ENCODE measurements at regions not wholly inside any gene's neighbourhood (a gene's known extent, or its start where the extent isn't known, plus 50 kb on each side); places are given as distances from the start of the nearest gene placed in this dataset.

DNA sequence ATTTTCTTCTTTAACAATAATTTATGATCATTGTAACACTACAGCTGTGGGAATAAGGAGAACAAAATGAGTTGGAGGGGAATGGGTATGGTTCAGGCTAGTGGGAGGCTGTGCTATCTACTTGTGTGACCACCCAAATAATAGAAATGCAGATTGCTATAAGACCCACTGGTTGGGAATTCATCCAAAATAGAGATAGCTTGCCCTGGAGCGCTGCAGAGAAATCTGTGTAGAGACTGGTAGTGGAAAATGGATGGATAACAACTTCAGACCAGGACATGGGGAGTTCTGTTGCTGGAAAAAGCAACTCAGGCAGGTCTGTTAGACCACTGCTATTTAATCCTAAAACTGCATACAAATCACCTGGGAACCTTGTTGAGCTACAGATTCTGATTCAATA, 137.1 kb upstream of the MKLN1 start:
- H3K4me3 ChIP-seq: no peak overlapping the region
- no peaks in the 10 kb centered on the region for H3K36me3 ChIP-seq (ENCODE audit: control insufficient read depth in 4 of 4, insufficient read depth in 4 of 4, low read length in 4 of 4)
- no peak overlapping the region for H3K27ac ChIP-seq (ENCODE audit: low read depth in 1 of 2, low read length in 1 of 2)
- no peak for DNase-seq
- no peak for ATAC-seq (ENCODE audit: insufficient read depth, low FRiP score)
- WGBS, 2 donors: 55 to 87% methylated on average over 1 of the region's 1 CpG
- H3K27me3 ChIP-seq (ENCODE audit: control insufficient read depth in 3 of 3, insufficient read depth in 3 of 3, low read length in 2 of 3): peaks cover 0 to 4% (median 2%) of the 10 kb centered on the region in 3 donors
- TF ChIP-seq, protein P1, sequence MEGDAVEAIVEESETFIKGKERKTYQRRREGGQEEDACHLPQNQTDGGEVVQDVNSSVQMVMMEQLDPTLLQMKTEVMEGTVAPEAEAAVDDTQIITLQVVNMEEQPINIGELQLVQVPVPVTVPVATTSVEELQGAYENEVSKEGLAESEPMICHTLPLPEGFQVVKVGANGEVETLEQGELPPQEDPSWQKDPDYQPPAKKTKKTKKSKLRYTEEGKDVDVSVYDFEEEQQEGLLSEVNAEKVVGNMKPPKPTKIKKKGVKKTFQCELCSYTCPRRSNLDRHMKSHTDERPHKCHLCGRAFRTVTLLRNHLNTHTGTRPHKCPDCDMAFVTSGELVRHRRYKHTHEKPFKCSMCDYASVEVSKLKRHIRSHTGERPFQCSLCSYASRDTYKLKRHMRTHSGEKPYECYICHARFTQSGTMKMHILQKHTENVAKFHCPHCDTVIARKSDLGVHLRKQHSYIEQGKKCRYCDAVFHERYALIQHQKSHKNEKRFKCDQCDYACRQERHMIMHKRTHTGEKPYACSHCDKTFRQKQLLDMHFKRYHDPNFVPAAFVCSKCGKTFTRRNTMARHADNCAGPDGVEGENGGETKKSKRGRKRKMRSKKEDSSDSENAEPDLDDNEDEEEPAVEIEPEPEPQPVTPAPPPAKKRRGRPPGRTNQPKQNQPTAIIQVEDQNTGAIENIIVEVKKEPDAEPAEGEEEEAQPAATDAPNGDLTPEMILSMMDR (IDR thresholded peaks at IDR 0.05; ENCODE audit: control extremely low read depth, extremely low read depth): no peak
- no peak overlapping the region for H3K9ac ChIP-seq (ENCODE audit: insufficient read depth in 1 of 2, low read length in 2 of 2)
- peaks cover 0 to 2% (median 0%) of the 10 kb centered on the region in 5 donors for H3K4me1 ChIP-seq (ENCODE audit: control insufficient read depth in 5 of 5, insufficient read depth in 5 of 5, low read length in 5 of 5)
- no peaks in the 10 kb centered on the region for H3K9me3 ChIP-seq (ENCODE audit: control insufficient read depth in 4 of 4, insufficient read depth in 3 of 4, low read length in 3 of 4)

DNA sequence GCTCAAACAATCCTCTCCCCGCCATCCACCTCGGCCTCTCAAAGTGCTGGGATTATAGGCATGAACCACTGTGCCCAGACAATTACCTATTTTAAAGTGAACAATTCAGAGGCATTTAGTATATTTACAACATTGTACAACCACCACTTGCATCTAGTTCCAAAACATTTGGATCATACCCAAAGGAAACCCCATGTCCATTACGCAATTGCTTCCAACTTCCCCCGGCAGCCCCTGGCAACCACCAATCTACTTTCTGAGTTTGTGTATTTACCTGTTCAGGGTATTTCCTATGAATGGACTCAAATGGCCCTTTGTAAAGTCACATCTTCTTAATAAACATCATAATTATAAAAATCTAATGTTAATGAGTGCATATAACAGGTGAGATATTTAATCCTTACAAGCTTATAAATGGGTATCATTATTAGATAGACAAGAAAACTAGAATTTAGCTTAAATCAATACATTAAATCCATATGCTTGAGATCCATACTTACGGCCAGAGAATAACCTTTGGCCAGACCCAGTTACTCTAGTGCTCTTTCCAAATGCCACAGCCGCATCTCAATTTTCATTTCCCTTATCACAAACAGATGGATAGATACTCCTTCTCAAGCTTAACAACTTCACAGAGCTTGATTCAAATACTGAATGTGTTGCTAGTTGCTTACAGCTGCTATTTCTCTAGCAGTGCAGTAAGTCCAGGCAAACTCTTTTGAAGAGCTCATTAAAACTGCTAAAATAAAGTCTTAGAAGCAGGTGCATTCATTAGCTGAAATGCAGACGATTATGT, 133.4 kb upstream of the MKLN1 start:
- Histone ChIP-seq H3K4me1 (ENCODE audit: control insufficient read depth in 5 of 5, insufficient read depth in 5 of 5, low read length in 5 of 5) (no peaks in the 10 kb centered on the region), H3K4me3 (no peak overlapping the region), H3K36me3 (ENCODE audit: control insufficient read depth in 4 of 4, insufficient read depth in 4 of 4, low read length in 4 of 4) (no peaks in the 10 kb centered on the region), H3K9me3 (ENCODE audit: control insufficient read depth in 4 of 4, insufficient read depth in 3 of 4, low read length in 3 of 4) (no peaks in the 10 kb centered on the region), H3K27ac (ENCODE audit: low read depth in 1 of 2, low read length in 1 of 2) (no peak overlapping the region), H3K9ac (ENCODE audit: insufficient read depth in 1 of 2, low read length in 2 of 2) (no peak overlapping the region), H3K27me3 (ENCODE audit: control insufficient read depth in 3 of 3, insufficient read depth in 3 of 3, low read length in 2 of 3) (peaks cover 0 to 4% (median 2%) of the 10 kb centered on the region in 3 donors)
- peak in 1 of 3 donors; percentile 9 for DNase-seq
- TF ChIP-seq, protein P1 (IDR thresholded peaks at IDR 0.05; ENCODE audit: control extremely low read depth, extremely low read depth): no peak
- 61 to 71% methylated on average over 7 of the region's 7 CpGs for WGBS, 2 donors
- no peak for ATAC-seq (ENCODE audit: insufficient read depth, low FRiP score)

DNA sequence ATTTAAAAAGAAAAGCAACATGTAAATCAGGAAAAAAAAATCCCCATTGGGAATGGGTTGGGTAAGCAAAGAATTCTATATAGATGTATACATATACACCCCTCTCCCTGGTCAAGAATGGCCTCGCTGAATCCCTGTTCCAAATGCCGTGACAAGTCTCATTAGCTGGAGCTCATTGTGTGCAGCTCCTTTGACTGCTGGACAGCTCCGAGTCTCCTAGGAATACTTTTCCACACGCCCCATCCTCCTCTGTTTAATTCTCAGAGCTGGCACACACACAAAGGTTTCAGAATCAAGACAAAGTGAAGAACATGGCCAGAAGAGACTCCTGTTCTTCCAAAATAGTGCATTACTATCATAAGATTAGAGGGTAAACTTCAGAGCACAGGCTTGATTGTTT, 130.9 kb upstream of the MKLN1 start:
- TF ChIP-seq, protein P1 (IDR thresholded peaks at IDR 0.05; ENCODE audit: control extremely low read depth, extremely low read depth): no peak
- H3K36me3 ChIP-seq (ENCODE audit: control insufficient read depth in 4 of 4, insufficient read depth in 4 of 4, low read length in 4 of 4): no peaks in the 10 kb centered on the region
- H3K27ac ChIP-seq (ENCODE audit: low read depth in 1 of 2, low read length in 1 of 2): no peak overlapping the region
- WGBS, 2 donors: 36 to 67% methylated on average over 4 of the region's 4 CpGs
- ATAC-seq (ENCODE audit: insufficient read depth, low FRiP score) (no peak), DNase-seq (peak; percentile 19 to 61 (median 30))
- H3K9me3 ChIP-seq (ENCODE audit: control insufficient read depth in 4 of 4, insufficient read depth in 3 of 4, low read length in 3 of 4): no peaks in the 10 kb centered on the region
- no peak overlapping the region for H3K4me3 ChIP-seq
- no peak overlapping the region for H3K9ac ChIP-seq (ENCODE audit: insufficient read depth in 1 of 2, low read length in 2 of 2)
- H3K4me1 ChIP-seq (ENCODE audit: control insufficient read depth in 5 of 5, insufficient read depth in 5 of 5, low read length in 5 of 5): no peaks in the 10 kb centered on the region
- no peaks in the 10 kb centered on the region for H3K27me3 ChIP-seq (ENCODE audit: control insufficient read depth in 3 of 3, insufficient read depth in 3 of 3, low read length in 2 of 3)
